ENCODE measurements at regions not wholly inside any gene's neighbourhood (a gene's known extent, or its start where the extent isn't known, plus 50 kb on each side); places are given as distances from the start of the nearest gene placed in this dataset.
"Not testable (repeated sequence)": the region's sequence is repeated elsewhere in the genome, so short reads cannot be mapped to it uniquely, and the experiment has no call there.

DNA sequence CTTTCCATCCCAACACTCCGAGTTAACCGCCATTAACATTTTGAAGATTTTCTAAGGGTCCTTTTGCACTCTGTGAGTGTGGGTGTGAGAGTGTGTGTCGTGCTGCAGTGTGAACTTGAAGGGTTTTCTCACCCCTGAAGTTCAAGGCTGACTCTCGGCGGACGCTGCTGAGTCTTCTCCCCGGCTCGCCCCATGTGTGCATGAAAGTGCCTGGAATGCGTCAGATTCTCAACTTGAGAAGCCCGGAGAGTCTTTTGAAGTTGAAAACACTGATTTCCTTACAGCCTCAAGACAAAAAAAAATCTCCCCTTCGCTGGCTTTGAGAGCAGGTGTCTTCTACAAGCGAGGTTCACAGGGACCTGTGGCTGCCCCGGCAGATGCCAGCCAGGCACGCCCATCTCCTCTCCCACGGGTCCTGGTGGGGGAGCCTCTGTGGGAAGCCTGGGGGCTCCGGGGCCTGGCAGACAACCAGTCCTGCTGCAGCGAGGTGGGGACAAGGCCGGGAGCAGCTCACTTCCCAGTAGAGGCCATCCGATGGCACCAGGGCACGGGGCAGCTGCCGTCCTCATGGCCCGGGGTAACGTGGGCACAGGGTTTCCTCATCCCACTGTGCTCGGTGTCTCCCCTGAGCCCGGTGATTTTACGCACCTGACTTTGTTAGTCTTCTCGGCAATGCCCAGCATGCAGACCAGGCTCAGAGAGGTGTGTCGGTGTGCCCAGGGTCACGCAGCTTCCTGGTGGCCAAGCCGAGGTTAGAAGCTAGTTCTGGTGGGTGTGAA lies 128.4 kb downstream of the IGLL1 start:
- TF ChIP-seq PHF8 (IDR thresholded peaks at IDR 0.05; ENCODE audit: borderline replicate concordance, low read depth); PBX3 (IDR thresholded peaks at IDR 0.05); CHD2 (IDR thresholded peaks at IDR 0.05; ENCODE audit: low read length, partially characterized antibody); ZSCAN20 (CRISPR knock-in tag; IDR thresholded peaks at IDR 0.05); KDM5A (IDR thresholded peaks at IDR 0.05); JUN (IDR thresholded peaks at IDR 0.05); JUNB (IDR thresholded peaks at IDR 0.05); ATOH8 (CRISPR knock-in tag; IDR thresholded peaks at IDR 0.05; ENCODE audit: low read depth); CTCF (IDR thresholded peaks at IDR 0.05); RFX5 (IDR thresholded peaks at IDR 0.05): not testable (repeated sequence)

Measured in A549 (cell line).